ENCODE measurements at regions not wholly inside any gene's neighbourhood (a gene's known extent, or its start where the extent isn't known, plus 50 kb on each side); places are given as distances from the start of the nearest gene placed in this dataset.

DNA sequence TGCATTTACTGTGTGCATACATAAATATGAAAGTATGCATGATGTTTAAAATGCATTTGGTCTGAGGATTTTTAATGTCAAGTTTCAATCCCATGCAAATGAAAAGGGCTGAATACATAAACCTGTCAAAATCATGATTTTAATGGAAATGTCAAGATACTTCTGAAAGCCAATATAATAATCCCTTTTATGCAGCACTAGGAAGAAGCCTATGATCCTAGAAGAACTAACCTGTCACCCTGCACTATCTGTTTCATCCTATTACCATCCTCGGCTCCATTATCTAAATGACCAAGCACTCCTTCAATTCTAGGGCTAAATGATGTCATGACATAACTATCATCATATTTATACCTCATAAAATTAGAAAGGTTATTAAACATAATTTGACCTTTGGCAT is 2229.4 kb upstream of the WWC1 start:
- no peak overlapping the region for H3K4me3 ChIP-seq
- no peak overlapping the region for H3K27ac ChIP-seq
- DNase-seq: no peak
- no peaks in the 10 kb centered on the region for H3K9me3 ChIP-seq (replicated peaks)
- H3K36me3 ChIP-seq: no peaks in the 10 kb centered on the region
- H3K27me3 ChIP-seq: no peaks in the 10 kb centered on the region; the same call in 1 of the 2 replicates
- H3K4me1 ChIP-seq: no peaks in the 10 kb centered on the region

DNA sequence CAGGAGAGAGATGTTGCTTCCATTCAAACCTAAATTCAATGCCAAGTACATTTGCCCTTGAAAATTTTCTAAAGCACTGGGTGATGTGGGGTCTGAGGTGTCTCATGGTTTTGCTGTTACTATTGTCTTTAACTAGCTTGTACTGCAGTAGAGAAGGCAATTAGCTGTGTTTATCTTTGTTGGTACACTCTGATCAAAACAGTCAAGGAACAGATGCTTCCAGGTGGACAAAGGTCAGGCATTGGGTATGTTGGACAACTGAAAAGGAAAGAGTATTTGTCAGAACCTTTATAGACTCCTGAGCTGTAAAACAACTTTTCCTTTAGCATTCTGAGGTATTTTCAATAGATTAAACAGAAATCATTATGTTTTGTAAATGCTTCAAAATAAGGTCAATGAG is 2228.7 kb upstream of the WWC1 start:
- no peaks in the 10 kb centered on the region for H3K9me3 ChIP-seq (replicated peaks)
- no peaks in the 10 kb centered on the region for H3K36me3 ChIP-seq
- H3K4me3 ChIP-seq: no peak overlapping the region
- no peaks in the 10 kb centered on the region for H3K4me1 ChIP-seq
- no peaks in the 10 kb centered on the region; the same call in 1 of the 2 replicates for H3K27me3 ChIP-seq
- no peak for DNase-seq
- no peak overlapping the region for H3K27ac ChIP-seq

GRCh38 chr5:166063261-166063660 is 2228.2 kb upstream of the WWC1 start:
- H3K27me3 ChIP-seq: no peaks in the 10 kb centered on the region; the same call in 1 of the 2 replicates
- H3K9me3 ChIP-seq (replicated peaks): no peaks in the 10 kb centered on the region
- DNase-seq: no peak
- H3K27ac ChIP-seq: no peak overlapping the region
- H3K36me3 ChIP-seq: no peaks in the 10 kb centered on the region
- H3K4me3 ChIP-seq: no peak overlapping the region
- no peaks in the 10 kb centered on the region for H3K4me1 ChIP-seq

DNA sequence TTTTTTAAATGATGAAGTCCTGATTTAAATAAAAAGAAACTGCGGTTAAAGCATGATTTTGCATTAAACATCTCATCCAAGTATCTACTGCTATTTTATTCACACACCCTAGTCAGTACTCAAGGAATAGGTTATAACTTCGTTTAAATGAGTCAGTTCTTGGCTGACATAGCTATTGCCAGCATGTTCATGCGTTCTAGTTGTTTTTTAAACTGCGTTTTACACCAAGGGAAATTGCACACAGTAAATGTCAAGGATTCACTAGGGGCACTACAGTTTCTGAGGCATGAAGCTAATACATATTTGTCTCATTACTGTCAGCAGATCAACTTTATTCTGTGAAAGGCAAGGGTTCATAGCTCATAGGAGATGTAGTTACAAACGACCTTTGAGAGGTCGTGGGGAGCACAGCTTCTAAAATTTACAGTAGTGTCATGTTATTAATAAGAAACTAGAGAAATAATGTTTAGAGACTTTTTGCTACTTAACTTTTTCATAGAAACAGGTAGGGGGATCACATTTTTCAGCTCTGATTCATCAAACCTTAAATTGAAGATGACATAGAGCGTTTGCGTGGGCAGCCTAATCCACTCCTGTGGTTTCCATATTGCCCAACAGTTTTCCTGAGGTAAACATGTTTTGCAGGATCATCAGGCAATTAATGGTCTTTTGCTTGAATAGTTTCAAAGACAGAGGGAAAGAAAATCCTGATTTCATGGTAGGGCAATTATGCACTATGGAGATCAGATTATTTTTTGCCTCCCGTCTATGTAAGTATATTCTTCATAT is 2222.7 kb upstream of the WWC1 start:
- Histone ChIP-seq H3K27ac (no peak overlapping the region), H3K36me3 (no peaks in the 10 kb centered on the region), H3K9me3 (replicated peaks) (no peaks in the 10 kb centered on the region), H3K27me3 (no peaks in the 10 kb centered on the region), H3K4me1 (no peaks in the 10 kb centered on the region), H3K4me3 (no peak overlapping the region)
- no peak for DNase-seq

- Histone ChIP-seq H3K4me1 (no peaks in the 10 kb centered on the region), H3K9me3 (replicated peaks) (no peaks in the 10 kb centered on the region), H3K36me3 (no peaks in the 10 kb centered on the region), H3K27me3 (no peaks in the 10 kb centered on the region; the same call in 1 of the 2 replicates), H3K27ac (no peak overlapping the region), H3K4me3 (no peak overlapping the region)
- no peak for DNase-seq
Observed at GRCh38 chr5:166073901-166074581, 2217.4 kb upstream of the WWC1 start.

DNA sequence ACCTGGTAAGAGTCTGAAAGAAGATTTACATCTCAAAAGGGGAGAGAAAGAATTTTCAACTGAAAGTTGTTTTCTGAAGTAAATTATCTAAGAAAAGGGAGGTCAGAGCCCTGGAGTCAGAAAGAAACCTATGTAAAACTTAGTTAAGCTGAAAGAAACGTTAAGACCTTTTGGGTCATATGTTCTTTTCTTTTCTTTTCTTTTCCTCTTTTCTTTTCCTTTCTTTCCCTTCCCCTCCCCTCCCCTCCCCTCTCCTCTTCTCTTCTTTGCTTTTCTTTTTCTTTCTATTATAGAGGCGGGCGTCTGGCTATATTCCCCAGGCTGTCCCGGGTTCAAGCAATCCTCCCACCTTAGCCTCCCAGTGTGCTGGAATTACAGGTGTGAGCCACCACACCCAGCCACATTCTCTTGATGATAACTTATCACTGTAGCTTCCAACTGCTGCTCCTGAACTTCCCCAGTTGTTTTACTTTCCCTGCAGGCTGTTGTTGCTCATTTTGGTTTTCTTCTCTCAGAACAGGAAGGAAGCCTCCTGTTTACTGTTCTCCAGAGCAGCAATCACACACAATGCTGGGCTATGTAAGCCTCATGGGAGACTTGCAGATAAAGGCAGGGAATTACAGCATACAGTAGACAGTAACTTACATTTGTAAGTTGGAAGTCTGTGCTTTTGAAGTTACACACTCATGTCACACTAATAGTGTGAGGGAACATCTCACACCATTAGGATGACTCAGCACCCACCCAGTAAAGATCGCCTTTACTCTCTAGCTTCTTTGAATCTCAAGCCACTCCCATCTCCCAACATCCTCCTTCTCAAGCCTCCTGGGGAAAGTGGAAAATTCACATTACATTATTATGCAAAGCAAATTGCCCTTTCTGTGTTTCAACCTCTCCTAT is 2216.6 kb upstream of the WWC1 start:
- H3K4me1 ChIP-seq: no peaks in the 10 kb centered on the region
- H3K4me3 ChIP-seq: no peak overlapping the region
- H3K9me3 ChIP-seq (replicated peaks): no peaks in the 10 kb centered on the region
- no peak overlapping the region for H3K27ac ChIP-seq
- no peak for DNase-seq
- H3K36me3 ChIP-seq: no peaks in the 10 kb centered on the region
- no peaks in the 10 kb centered on the region; the same call in 1 of the 2 replicates for H3K27me3 ChIP-seq

- Histone ChIP-seq H3K27ac (no peak overlapping the region), H3K4me1 (no peaks in the 10 kb centered on the region), H3K9me3 (replicated peaks) (no peaks in the 10 kb centered on the region), H3K36me3 (no peaks in the 10 kb centered on the region), H3K27me3 (peaks cover 3% of the 10 kb centered on the region; the same call in 1 of the 2 replicates), H3K4me3 (no peak overlapping the region)
- DNase-seq: no peak
Observed at GRCh38 chr5:166083183-166083959, 2208.1 kb upstream of the WWC1 start.

GRCh38 chr5:166086568-166086967 is 2204.9 kb upstream of the WWC1 start:
- H3K27me3 ChIP-seq: no peaks in the 10 kb centered on the region
- H3K9me3 ChIP-seq (replicated peaks): no peaks in the 10 kb centered on the region
- H3K36me3 ChIP-seq: no peaks in the 10 kb centered on the region
- H3K4me3 ChIP-seq: no peak overlapping the region
- no peak for DNase-seq
- no peak overlapping the region for H3K27ac ChIP-seq
- no peaks in the 10 kb centered on the region for H3K4me1 ChIP-seq

- no peaks in the 10 kb centered on the region for H3K36me3 ChIP-seq
- no peak for DNase-seq
- H3K27me3 ChIP-seq: no peaks in the 10 kb centered on the region
- H3K27ac ChIP-seq: no peak overlapping the region
- no peak overlapping the region for H3K4me3 ChIP-seq
- H3K9me3 ChIP-seq (replicated peaks): no peaks in the 10 kb centered on the region
- no peaks in the 10 kb centered on the region for H3K4me1 ChIP-seq
Observed at GRCh38 chr5:166088389-166089039, 2202.9 kb upstream of the WWC1 start.

DNA sequence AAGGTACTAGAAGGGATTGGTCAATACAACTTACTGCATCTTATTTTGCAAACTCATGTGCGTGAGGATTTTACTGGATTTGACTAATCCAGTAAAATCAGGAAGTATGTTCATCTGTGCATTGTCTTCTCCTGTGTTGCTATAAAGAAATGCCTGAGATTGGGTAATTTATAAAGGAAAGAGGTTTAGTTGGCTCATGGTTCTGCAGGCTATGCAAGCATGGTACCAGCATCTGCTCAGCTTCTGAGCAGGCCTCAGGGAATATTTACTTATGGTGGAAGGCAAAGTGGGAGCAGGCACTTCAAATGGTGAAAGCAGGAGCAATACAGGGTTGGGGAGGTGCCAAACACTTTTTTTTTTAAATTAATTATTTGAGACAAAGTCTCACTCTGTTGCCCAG is 2199.5 kb upstream of the WWC1 start:
- no peak overlapping the region for H3K4me3 ChIP-seq
- H3K36me3 ChIP-seq: no peaks in the 10 kb centered on the region
- H3K27me3 ChIP-seq: no peaks in the 10 kb centered on the region
- H3K4me1 ChIP-seq: no peaks in the 10 kb centered on the region
- no peaks in the 10 kb centered on the region for H3K9me3 ChIP-seq (replicated peaks)
- no peak overlapping the region for H3K27ac ChIP-seq
- no peak for DNase-seq

DNA sequence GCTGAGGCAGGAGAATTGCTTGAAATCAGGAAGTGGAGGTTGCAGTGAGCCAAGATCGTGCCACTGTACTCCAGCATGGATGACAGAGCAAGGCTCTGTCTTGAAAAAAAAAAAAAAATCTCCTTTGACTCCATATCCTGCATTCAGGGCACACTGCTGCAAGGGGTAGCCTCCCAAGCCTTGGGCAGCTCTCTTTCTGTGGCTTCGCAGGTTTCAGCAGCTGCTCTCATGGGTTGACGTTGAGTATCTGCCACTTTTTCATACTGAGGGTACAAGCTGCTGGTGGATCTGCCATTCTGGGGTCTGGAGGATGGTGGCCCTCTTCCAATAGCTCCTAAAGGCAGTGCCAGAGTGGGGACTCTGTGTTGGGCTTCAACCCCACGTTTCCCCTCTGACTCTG is 2198.1 kb upstream of the WWC1 start:
- Histone ChIP-seq H3K36me3 (no peaks in the 10 kb centered on the region), H3K27ac (no peak overlapping the region), H3K9me3 (replicated peaks) (no peaks in the 10 kb centered on the region), H3K4me3 (no peak overlapping the region), H3K4me1 (no peaks in the 10 kb centered on the region), H3K27me3 (no peaks in the 10 kb centered on the region)
- DNase-seq: no peak

DNA sequence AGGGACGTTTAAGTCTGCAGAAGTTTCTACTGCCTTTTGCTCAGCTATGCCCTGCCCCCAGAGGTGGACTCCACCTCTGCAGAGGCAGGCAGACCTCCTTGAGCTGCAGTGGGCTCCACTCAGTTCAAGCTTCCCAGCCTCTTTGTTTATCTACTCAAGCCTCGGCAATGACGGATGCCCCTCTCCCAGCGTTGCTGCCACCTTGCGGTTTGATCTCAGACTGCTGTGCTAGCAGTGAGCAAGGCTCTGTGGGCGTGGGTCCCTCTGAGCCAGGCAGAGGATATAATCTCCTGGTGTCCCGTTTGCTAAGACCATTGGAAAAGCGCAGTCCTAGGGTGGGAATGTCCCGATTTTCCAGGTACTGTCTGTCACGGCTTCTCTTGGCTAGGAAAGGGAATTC is 2188.5 kb upstream of the WWC1 start:
- H3K4me3 ChIP-seq: no peak overlapping the region
- H3K4me1 ChIP-seq: no peaks in the 10 kb centered on the region
- no peak for DNase-seq
- no peaks in the 10 kb centered on the region for H3K36me3 ChIP-seq
- no peaks in the 10 kb centered on the region for H3K9me3 ChIP-seq (replicated peaks)
- H3K27me3 ChIP-seq: 0 out of 2 replicates have a peak, but pooled peaks cover 4% of the 10 kb centered on the region
- no peak overlapping the region for H3K27ac ChIP-seq

DNA sequence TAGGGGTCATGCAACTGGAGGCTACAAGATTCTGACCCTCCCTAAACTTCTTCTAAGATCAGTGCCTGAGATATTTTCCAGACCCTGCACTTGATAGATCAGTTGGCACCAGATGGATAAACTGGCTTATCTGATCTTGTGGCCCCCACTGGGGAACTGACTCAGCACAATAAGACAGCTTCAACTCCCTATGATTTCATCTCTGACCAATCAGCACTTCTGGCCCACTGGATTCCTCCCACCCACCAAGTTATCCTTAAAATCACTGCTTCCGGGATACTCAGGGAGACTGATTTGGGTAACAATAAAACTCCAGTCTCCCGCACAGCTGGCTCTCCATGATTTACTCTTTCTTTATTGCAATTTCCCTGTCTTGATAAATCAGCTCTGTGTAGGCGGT is 2180.4 kb upstream of the WWC1 start:
- no peak overlapping the region for H3K27ac ChIP-seq
- H3K36me3 ChIP-seq: no peaks in the 10 kb centered on the region
- H3K9me3 ChIP-seq (replicated peaks): no peaks in the 10 kb centered on the region
- no peak overlapping the region for H3K4me3 ChIP-seq
- no peaks in the 10 kb centered on the region for H3K4me1 ChIP-seq
- H3K27me3 ChIP-seq: peaks cover 8% of the 10 kb centered on the region; the same call in 1 of the 2 replicates
- DNase-seq: no peak
